ENCODE measurements at regions not wholly inside any gene's neighbourhood (a gene's known extent, or its start where the extent isn't known, plus 50 kb on each side); places are given as distances from the start of the nearest gene placed in this dataset.

DNA sequence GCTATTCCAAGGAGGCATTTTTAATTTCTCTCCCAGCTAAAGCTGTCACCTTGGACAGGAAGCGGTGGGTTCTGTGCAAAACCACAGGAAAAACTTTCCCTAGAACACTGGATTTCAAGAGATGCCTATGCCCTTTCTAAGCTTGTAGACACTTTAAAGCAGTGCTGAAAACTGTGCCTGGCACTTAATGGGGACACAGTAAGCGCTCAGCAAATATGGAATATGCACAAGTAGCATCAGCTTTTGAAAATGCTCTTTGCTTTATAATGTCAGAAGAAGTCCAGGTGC, 50.9 kb upstream of the TARBP1 start:
- TF ChIP-seq BHLHE40 (IDR thresholded peaks at IDR 0.05; ENCODE audit: low read depth, low read length) (no peak), MAZ (IDR thresholded peaks at IDR 0.05; ENCODE audit: borderline replicate concordance, low read depth, low read length) (no peak), RFX5 (IDR thresholded peaks at IDR 0.05; ENCODE audit: low read depth, low read length) (no peak), MXI1 (IDR thresholded peaks at IDR 0.05; ENCODE audit: borderline replicate concordance, low read depth, low read length) (no peak), SMC3 (IDR thresholded peaks at IDR 0.05; ENCODE audit: low read depth, low read length) (no peak), CHD1 (IDR thresholded peaks at IDR 0.05; ENCODE audit: low read depth, low read length) (no peak), RAD21 (IDR thresholded peaks at IDR 0.05; ENCODE audit: low read length) (no peak), MAFK (IDR thresholded peaks at IDR 0.05; ENCODE audit: low read depth, low read length) (no peak), CEBPB (IDR thresholded peaks at IDR 0.05; ENCODE audit: low read depth, low read length) (no peak), RCOR1 (IDR thresholded peaks at IDR 0.05; ENCODE audit: insufficient replicate concordance, low read length) (no peak), FOS (IDR thresholded peaks at IDR 0.05; ENCODE audit: low read depth, low read length) (no peak), NFE2L2 (IDR thresholded peaks at IDR 0.05; ENCODE audit: low read depth, low read length) (no peak), POLR2A (IDR thresholded peaks at IDR 0.05; ENCODE audit: low read depth, low read length) (no peak)
- TF ChIP-seq, protein P1, sequence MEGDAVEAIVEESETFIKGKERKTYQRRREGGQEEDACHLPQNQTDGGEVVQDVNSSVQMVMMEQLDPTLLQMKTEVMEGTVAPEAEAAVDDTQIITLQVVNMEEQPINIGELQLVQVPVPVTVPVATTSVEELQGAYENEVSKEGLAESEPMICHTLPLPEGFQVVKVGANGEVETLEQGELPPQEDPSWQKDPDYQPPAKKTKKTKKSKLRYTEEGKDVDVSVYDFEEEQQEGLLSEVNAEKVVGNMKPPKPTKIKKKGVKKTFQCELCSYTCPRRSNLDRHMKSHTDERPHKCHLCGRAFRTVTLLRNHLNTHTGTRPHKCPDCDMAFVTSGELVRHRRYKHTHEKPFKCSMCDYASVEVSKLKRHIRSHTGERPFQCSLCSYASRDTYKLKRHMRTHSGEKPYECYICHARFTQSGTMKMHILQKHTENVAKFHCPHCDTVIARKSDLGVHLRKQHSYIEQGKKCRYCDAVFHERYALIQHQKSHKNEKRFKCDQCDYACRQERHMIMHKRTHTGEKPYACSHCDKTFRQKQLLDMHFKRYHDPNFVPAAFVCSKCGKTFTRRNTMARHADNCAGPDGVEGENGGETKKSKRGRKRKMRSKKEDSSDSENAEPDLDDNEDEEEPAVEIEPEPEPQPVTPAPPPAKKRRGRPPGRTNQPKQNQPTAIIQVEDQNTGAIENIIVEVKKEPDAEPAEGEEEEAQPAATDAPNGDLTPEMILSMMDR (conservative IDR thresholded peaks at IDR 0.05; ENCODE audit: low read depth, low read length): no peak
- TF ChIP-seq, protein P2, sequence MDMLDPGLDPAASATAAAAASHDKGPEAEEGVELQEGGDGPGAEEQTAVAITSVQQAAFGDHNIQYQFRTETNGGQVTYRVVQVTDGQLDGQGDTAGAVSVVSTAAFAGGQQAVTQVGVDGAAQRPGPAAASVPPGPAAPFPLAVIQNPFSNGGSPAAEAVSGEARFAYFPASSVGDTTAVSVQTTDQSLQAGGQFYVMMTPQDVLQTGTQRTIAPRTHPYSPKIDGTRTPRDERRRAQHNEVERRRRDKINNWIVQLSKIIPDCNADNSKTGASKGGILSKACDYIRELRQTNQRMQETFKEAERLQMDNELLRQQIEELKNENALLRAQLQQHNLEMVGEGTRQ (IDR thresholded peaks at IDR 0.05; ENCODE audit: low read depth, low read length): no peak
- TF ChIP-seq, protein P3, sequence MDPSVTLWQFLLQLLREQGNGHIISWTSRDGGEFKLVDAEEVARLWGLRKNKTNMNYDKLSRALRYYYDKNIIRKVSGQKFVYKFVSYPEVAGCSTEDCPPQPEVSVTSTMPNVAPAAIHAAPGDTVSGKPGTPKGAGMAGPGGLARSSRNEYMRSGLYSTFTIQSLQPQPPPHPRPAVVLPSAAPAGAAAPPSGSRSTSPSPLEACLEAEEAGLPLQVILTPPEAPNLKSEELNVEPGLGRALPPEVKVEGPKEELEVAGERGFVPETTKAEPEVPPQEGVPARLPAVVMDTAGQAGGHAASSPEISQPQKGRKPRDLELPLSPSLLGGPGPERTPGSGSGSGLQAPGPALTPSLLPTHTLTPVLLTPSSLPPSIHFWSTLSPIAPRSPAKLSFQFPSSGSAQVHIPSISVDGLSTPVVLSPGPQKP (IDR thresholded peaks at IDR 0.05; ENCODE audit: borderline replicate concordance, low read depth, low read length): no peak
- Histone ChIP-seq H3K27ac (ENCODE audit: insufficient read depth, low read length) (no peak overlapping the region), H3K9me3 (ENCODE audit: control insufficient read depth, insufficient read depth, low read length) (no peaks in the 10 kb centered on the region), H3K9me1 (ENCODE audit: insufficient read depth, low read length) (peaks cover 10% of the 10 kb centered on the region), H4K91ac (ENCODE audit: insufficient read depth, low read depth, low read length) (no peak overlapping the region), H3K14ac (replicated peaks; ENCODE audit: low read depth, low read length) (0 out of 2 replicates have a peak overlapping the region, but pooled peaks have one; percentile 13), H2BK20ac (ENCODE audit: low read depth, low read length) (no peak overlapping the region), H2BK5ac (ENCODE audit: low read depth, low read length, poor library complexity, severe bottlenecking) (no peak overlapping the region), H3K4me1 (ENCODE audit: control insufficient read depth, insufficient read depth, low read length) (peaks cover 24% of the 10 kb centered on the region), H3K56ac (ENCODE audit: extremely low read depth, insufficient read depth, low read length) (no peak overlapping the region), H3K23ac (ENCODE audit: low read depth, low read length) (no peak overlapping the region), H3K4ac (ENCODE audit: low read depth, low read length) (no peak overlapping the region; the same call in 1 of the 2 replicates), H2AK5ac (ENCODE audit: low read depth, low read length) (no peak overlapping the region), H3K27me3 (ENCODE audit: control insufficient read depth, insufficient read depth, low read length) (no peaks in the 10 kb centered on the region), H2AFZ (replicated peaks; ENCODE audit: low read length, poor library complexity) (no peak overlapping the region), H3K4me3 (ENCODE audit: insufficient read depth, low read depth, low read length) (no peak overlapping the region), H4K20me1 (ENCODE audit: insufficient read depth, low read length) (no peaks in the 10 kb centered on the region), H3K9ac (ENCODE audit: low read depth, low read length) (no peak overlapping the region), H3K79me1 (ENCODE audit: low read depth in 1 of 2, low read length in 2 of 2) (peaks cover 0 to 4% of the 10 kb centered on the region in 2 experiments; a peak in 1 of 4 replicates), H3K18ac (ENCODE audit: low read depth, low read length) (no peak overlapping the region), H2BK120ac (ENCODE audit: low read depth, low read length) (no peak overlapping the region), H3K36me3 (ENCODE audit: control insufficient read depth, insufficient read depth, low read length) (no peaks in the 10 kb centered on the region), H2AK9ac (replicated peaks; ENCODE audit: low read depth, low read length, poor library complexity) (no peak overlapping the region), H2BK15ac (ENCODE audit: low read depth, low read length) (no peak overlapping the region), H4K8ac (ENCODE audit: low read depth in 2 of 2, low read length in 2 of 2) (no peak overlapping the region), H3K4me2 (ENCODE audit: low read depth, low read length) (no peak overlapping the region), H4K5ac (ENCODE audit: low read depth, low read length) (no peak overlapping the region)
- in situ Hi-C loops (cut with MboI; ENCODE audit: low sequenced_read_pairs): no loop called here
- dilution Hi-C loops (cut with HindIII; ENCODE audit: low sequenced_read_pairs, unreplicated experiment): no loop called here
- WGBS, 2 experiments (ENCODE audit: extremely low coverage in 2 of 2, insufficient read length in 1 of 2): 100% methylated on average over 1 of the region's 2 CpGs; no CpG with 5 or more reads in 1 of the 2 experiments
- intact Hi-C loops (cut with micrococcal nuclease): loop anchor here (5.0 kb wide), 1 partner anchor 72 kb away; no protein-coding TSS in a partner anchor
- CTCF ChIA-PET: interaction anchor here (1.1 kb wide), 1 partner anchor 75 kb away, joined by 3 read pairs; no protein-coding TSS in a partner anchor
- no peak for ATAC-seq (ENCODE audit: low read depth)
- BruUV-seq (replicated peaks): no TSS peak
- no peak for DNase-seq
- POLR2A ChIA-PET (ENCODE audit: unreplicated experiment): no interaction called here

Data from IMR-90 (cell line).